Kidney (tissue), 13 donors: ENCODE measurements at regions not wholly inside any gene's neighbourhood (a gene's known extent, or its start where the extent isn't known, plus 50 kb on each side); places are given as distances from the start of the nearest gene placed in this dataset.

Experiments
- DNase-seq, 5 donors: peaks; one replicate each; pipeline ENCODE4 v3.0.0-alpha.2; 2013 to 2020
- FAIRE-seq: peaks from 2 replicates; lab custom pipeline; 2012; peaks lifted over from hg19 to GRCh38; lab: Jason Lieb, UNC
- H3K27ac ChIP-seq, 2 donors: one replicate each; pipeline ENCODE4 v1.7.0; 2013; ENCODE audit warnings: low read depth in 2 of 2, low read length in 2 of 2, inconsistent platforms in 1 of 2
- H3K27me3 ChIP-seq: one replicate; pipeline ENCODE4 v1.7.1; 2013; ENCODE audit warnings: low read length, inconsistent platforms; ENCODE audit not compliant: control insufficient read depth, insufficient read depth
- H3K36me3 ChIP-seq, 3 donors: one replicate each; pipeline versions ENCODE4 v1.7.0 to v1.7.1; 2013; ENCODE audit warnings: low read length in 3 of 3, control low read depth in 1 of 3, inconsistent platforms in 1 of 3; ENCODE audit not compliant: insufficient read depth in 3 of 3, control insufficient read depth in 2 of 3
- H3K4me1 ChIP-seq, 3 donors: one replicate each; pipeline versions ENCODE4 v1.7.0 to v1.7.1; 2013; ENCODE audit warnings: low read length in 3 of 3, inconsistent platforms in 1 of 3, low read depth in 1 of 3; ENCODE audit not compliant: control insufficient read depth in 2 of 3, insufficient read depth in 2 of 3
- H3K4me3 ChIP-seq, 3 donors: one replicate each; pipeline versions ENCODE4 v1.7.0 to v1.8.1; 2013; ENCODE audit warnings: low read length in 3 of 3, control low read depth in 1 of 3, inconsistent platforms in 1 of 3
- H3K9ac ChIP-seq, 3 donors: one replicate each; pipeline versions ENCODE4 v1.7.0 to v1.7.1; 2013; ENCODE audit warnings: low read length in 3 of 3, control low read depth in 1 of 3, inconsistent platforms in 1 of 3
- H3K9me3 ChIP-seq, 3 donors: one replicate each; pipeline versions ENCODE4 v1.7.0 to v1.7.1; 2013; ENCODE audit warnings: low read length in 3 of 3, control low read depth in 1 of 3, inconsistent platforms in 1 of 3; ENCODE audit not compliant: control insufficient read depth in 2 of 3, insufficient read depth in 1 of 3
- CTCF ChIP-seq: IDR thresholded peaks from 3 replicates; pipeline ENCODE4 v1.5.1; 2012; ENCODE audit warnings: mild to moderate bottlenecking, moderate library complexity, borderline replicate concordance; ENCODE audit not compliant: insufficient read depth; ENCODE audit errors: extremely low read depth
- intact Hi-C: fragments of 100-400 bp; cut with DNase I; formaldehyde crosslinking; loops from one replicate; pipeline ENCODE4 v1.11.1; 2022
- donor health status: control.
- donor health status: control.
- donor health status: control.
- donor health status: control.
- donor health status: control.
- donor health status: DM: yes; HTN: yes; CAD: no.
- donor health status: Normal renal cell carcinoma (clear cell type).

- Histone ChIP-seq H3K36me3 (no peaks in the 10 kb centered on the region), H3K27me3 (no peaks in the 10 kb centered on the region), H3K9me3 (no peaks in the 10 kb centered on the region), H3K27ac (no peak overlapping the region), H3K9ac (no peak overlapping the region), H3K4me1 (no peaks in the 10 kb centered on the region), H3K4me3 (no peak overlapping the region)
- DNase-seq (no peak), FAIRE-seq (no peak)
- TF ChIP-seq CTCF: no peak
- intact Hi-C loops: no loop called here
Measured at GRCh38 chr6:40848038-40848437, 191.0 kb downstream of the UNC5CL start.

GRCh38 chr6:40845553-40845952 is 193.5 kb downstream of the UNC5CL start:
- H3K9ac ChIP-seq: no peak overlapping the region
- no peaks in the 10 kb centered on the region for H3K27me3 ChIP-seq
- H3K36me3 ChIP-seq: no peaks in the 10 kb centered on the region
- DNase-seq (peak in 4 of 5 donors; percentile 48 to 68 (median 59)), FAIRE-seq (no peak)
- peak; percentile 52 for TF ChIP-seq CTCF
- intact Hi-C loops: no loop called here
- no peak overlapping the region for H3K4me3 ChIP-seq
- H3K9me3 ChIP-seq: no peaks in the 10 kb centered on the region
- H3K4me1 ChIP-seq: no peaks in the 10 kb centered on the region
- no peak overlapping the region for H3K27ac ChIP-seq

GRCh38 chr6:40844246-40844645 is 194.8 kb downstream of the UNC5CL start:
- H3K27me3 ChIP-seq: no peaks in the 10 kb centered on the region
- no peaks in the 10 kb centered on the region for H3K9me3 ChIP-seq
- no peaks in the 10 kb centered on the region for H3K4me1 ChIP-seq
- DNase-seq (no peak), FAIRE-seq (no peak)
- no peak overlapping the region for H3K27ac ChIP-seq
- TF ChIP-seq CTCF: no peak
- H3K4me3 ChIP-seq: no peak overlapping the region
- no peak overlapping the region for H3K9ac ChIP-seq
- intact Hi-C loops: no loop called here
- H3K36me3 ChIP-seq: no peaks in the 10 kb centered on the region

- Histone ChIP-seq H3K27me3 (no peaks in the 10 kb centered on the region), H3K36me3 (no peaks in the 10 kb centered on the region), H3K4me3 (no peak overlapping the region), H3K9me3 (no peaks in the 10 kb centered on the region), H3K27ac (no peak overlapping the region), H3K9ac (no peak overlapping the region), H3K4me1 (no peaks in the 10 kb centered on the region)
- FAIRE-seq (no peak), DNase-seq (no peak)
- intact Hi-C loops: no loop called here
- no peak for TF ChIP-seq CTCF
Measured at GRCh38 chr6:40841721-40842120, 197.3 kb downstream of the UNC5CL start.
